ENCODE measurements at regions not wholly inside any gene's neighbourhood (a gene's known extent, or its start where the extent isn't known, plus 50 kb on each side); places are given as distances from the start of the nearest gene placed in this dataset.

- TF ChIP-seq CTCF (conservative IDR thresholded peaks at IDR 0.05; ENCODE audit: control insufficient read depth, insufficient read depth, low read depth, low read length): no peak
- no peak overlapping the region for H3K4me3 ChIP-seq (ENCODE audit: control insufficient read depth, low read depth, low read length)
- no peak for DNase-seq (ENCODE audit: low read depth)
Observed at GRCh38 chr14:54278087-54278486, 118.7 kb upstream of the CDKN3 start.

GRCh38 chr14:54278665-54279295, 118.0 kb upstream of the CDKN3 start:
- DNase-seq (ENCODE audit: low read depth): no peak
- H3K4me3 ChIP-seq (ENCODE audit: control insufficient read depth, low read depth, low read length): no peak overlapping the region
- TF ChIP-seq CTCF (conservative IDR thresholded peaks at IDR 0.05; ENCODE audit: control insufficient read depth, insufficient read depth, low read depth, low read length): no peak

GRCh38 chr14:54282849-54283248, 114.0 kb upstream of the CDKN3 start:
- DNase-seq (ENCODE audit: low read depth): no peak
- TF ChIP-seq CTCF (conservative IDR thresholded peaks at IDR 0.05; ENCODE audit: control insufficient read depth, insufficient read depth, low read depth, low read length): no peak
- H3K4me3 ChIP-seq (ENCODE audit: control insufficient read depth, low read depth, low read length): no peak overlapping the region

- no peak overlapping the region for H3K4me3 ChIP-seq (ENCODE audit: control insufficient read depth, low read depth, low read length)
- no peak for DNase-seq (ENCODE audit: low read depth)
- no peak for TF ChIP-seq CTCF (conservative IDR thresholded peaks at IDR 0.05; ENCODE audit: control insufficient read depth, insufficient read depth, low read depth, low read length)
Observed at GRCh38 chr14:54285030-54285429, 111.8 kb upstream of the CDKN3 start.

GRCh38 chr14:54291491-54292191, 105.2 kb upstream of the CDKN3 start:
- DNase-seq (ENCODE audit: low read depth): no peak

GRCh38 chr14:54294802-54295201, 102.0 kb upstream of the CDKN3 start:
- DNase-seq (ENCODE audit: low read depth): no peak
- no peak overlapping the region for H3K4me3 ChIP-seq (ENCODE audit: control insufficient read depth, low read depth, low read length)
- TF ChIP-seq CTCF (conservative IDR thresholded peaks at IDR 0.05; ENCODE audit: control insufficient read depth, insufficient read depth, low read depth, low read length): no peak

More at GRCh38 chr14:54291491-54292191, 105.2 kb upstream of the CDKN3 start:
- no peak overlapping the region for H3K4me3 ChIP-seq (ENCODE audit: control insufficient read depth, low read depth, low read length)
- TF ChIP-seq CTCF (conservative IDR thresholded peaks at IDR 0.05; ENCODE audit: control insufficient read depth, insufficient read depth, low read depth, low read length): no peak

All from fibroblast of mammary gland (primary cell).